GM19328 (cell line): ENCODE measurements at regions not wholly inside any gene's neighbourhood (a gene's known extent, or its start where the extent isn't known, plus 50 kb on each side); places are given as distances from the start of the nearest gene placed in this dataset.

ENCODE experiments used
- ATAC-seq: cut with Tn5 transposase; IDR thresholded peaks from one replicate; pipeline ENCODE4 v1.9.1; 2021; ENCODE audit warnings: mild to moderate bottlenecking, moderate library complexity; ENCODE audit not compliant: unreplicated experiment

DNA sequence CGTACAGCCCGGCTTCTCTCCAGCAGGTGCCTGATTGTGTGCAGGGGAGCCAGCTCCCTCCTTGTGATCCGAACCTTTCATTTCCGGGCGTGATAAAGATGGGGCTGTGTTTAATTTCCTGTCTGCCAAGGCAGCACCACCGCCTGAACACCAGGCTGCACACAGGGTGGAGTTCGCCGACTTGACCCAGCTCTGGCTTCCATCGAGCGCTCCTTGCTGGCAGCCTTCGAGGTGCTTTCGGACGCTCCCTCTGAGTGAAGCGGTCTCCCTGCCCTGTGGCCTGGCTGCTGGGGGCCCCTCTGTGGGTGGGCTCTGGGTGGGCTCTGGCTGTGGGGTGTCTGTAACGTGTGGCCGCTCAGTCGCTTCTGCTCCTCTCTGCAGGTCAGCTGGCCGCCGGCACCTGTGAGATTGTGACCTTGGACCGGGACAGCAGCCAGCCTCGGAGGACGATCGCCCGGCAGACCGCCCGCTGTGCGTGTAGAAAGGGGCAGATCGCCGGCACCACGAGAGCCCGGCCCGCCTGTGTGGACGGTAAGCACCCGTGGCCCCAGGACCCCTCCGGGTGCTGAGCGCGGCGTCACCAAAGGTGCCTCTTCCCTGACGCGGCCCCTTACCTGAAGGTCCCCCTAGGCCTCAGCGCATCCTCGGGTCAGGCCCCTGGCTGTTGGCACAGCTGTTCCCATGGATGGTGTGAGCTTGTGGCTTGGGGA is 1181.3 kb downstream of the BRD1 start:
- no peak for ATAC-seq

DNA sequence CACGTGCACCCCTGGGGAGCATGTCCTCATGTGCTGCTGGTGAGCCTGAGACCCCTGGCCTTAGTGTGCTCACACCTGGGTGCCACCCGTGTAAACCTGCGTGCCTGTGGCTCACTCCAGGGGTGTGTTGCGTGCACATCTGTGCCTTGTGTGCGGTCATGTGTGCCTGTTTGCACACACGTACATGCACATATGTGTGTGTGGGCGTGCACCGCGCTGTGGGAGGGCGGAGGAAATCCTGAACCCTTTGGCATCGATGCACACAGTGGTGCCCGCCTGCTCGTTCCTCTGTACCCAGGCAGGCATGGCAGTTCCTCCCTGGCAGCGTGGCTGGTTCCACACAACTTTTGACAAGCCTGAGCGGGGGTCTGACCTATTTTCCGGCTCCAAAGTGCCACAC is 1181.9 kb downstream of the BRD1 start:
- ATAC-seq, result no peak

GRCh38 chr22:48644997-48645396 is 1182.7 kb downstream of the BRD1 start:
- ATAC-seq, result no peak

- ATAC-seq, result no peak
These were observed 1183.6 kb downstream of the BRD1 start for GRCh38 chr22:48644108-48644507.

DNA sequence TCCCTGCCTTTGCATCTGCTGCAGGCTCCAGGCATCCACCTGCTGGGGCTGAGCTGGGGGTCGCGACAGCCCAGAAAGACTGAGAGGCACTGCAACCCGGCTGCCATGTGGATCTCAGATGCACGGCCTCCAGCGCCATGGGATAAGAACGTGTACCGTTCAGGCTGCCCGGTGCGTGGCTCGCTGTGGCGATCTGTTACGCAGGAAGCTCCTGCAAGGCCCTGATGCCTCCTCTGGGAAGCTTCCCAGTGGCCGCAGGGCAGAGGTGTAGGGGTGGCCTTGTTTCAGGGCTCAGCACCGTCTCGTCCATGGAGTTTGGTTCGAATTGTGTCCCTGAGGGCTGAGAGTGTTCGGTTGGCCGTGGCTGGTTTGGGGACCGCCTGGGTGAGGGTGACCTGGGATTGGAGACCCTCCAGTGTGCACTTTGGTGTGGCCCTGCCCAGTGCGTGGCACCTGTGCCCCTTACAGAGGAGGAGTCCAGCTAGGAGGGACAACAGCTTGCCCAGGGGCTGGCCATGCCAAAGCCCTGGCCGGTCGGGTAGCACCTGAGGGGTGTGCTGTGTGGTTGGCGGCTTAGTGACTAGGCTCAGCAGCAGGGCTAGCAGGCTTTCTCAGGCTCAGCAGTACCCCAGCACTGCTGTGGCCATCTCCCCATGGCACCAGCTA is 1184.5 kb downstream of the BRD1 start:
- ATAC-seq, result no peak

DNA sequence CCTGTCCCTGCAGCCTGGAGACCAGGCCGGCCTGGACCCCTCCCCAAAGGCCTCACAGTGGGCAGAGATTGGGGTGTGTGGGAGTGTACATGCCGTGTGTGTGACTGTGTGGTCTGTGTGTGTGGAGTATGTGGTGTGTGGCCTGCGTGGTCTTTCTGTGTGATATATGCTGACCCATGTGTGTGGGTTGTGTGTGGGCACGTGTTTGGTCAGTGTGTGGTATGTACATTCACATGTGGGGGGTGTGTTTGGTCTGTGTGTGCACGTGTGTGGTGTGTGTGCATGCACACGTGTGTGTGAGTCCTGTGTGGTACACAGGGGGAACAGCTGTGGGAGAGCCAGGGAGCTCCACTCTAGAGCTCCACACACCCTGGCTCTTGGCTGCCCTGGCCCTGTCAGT is 1185.1 kb downstream of the BRD1 start:
- no peak for ATAC-seq

DNA sequence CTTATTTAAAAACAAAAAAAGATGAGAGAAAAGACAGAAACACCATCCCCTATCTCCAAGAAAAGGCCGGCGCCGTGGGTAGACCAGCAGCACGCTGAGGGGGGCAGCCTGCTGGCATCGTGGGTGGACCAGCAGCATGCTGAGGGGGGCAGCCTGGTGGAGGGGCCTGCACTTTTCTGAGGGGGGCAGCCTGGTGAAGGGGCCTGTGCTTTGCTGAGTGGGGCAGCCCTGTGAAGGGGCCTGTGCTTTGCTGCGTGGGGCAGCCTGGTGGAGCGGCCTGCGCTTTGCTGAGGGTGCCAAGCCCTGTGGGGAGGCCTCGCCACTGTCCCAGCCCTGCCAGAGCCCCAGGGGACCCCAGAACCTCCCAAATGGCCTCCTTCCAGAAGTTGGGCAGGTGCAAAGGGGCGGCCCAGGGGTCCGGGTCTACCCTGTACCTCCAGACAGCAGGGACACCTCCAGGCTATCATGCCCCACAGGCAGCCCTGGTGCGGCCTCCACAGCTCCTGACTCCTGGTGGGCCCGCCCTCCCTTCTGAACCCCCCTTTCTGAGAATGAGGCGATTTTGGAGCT is 1185.7 kb downstream of the BRD1 start:
- ATAC-seq, result no peak

GRCh38 chr22:48640890-48641841 is 1186.5 kb downstream of the BRD1 start:
- ATAC-seq, result no peak

- no peak for ATAC-seq
These were observed 1187.6 kb downstream of the BRD1 start for GRCh38 chr22:48639896-48640748.

DNA sequence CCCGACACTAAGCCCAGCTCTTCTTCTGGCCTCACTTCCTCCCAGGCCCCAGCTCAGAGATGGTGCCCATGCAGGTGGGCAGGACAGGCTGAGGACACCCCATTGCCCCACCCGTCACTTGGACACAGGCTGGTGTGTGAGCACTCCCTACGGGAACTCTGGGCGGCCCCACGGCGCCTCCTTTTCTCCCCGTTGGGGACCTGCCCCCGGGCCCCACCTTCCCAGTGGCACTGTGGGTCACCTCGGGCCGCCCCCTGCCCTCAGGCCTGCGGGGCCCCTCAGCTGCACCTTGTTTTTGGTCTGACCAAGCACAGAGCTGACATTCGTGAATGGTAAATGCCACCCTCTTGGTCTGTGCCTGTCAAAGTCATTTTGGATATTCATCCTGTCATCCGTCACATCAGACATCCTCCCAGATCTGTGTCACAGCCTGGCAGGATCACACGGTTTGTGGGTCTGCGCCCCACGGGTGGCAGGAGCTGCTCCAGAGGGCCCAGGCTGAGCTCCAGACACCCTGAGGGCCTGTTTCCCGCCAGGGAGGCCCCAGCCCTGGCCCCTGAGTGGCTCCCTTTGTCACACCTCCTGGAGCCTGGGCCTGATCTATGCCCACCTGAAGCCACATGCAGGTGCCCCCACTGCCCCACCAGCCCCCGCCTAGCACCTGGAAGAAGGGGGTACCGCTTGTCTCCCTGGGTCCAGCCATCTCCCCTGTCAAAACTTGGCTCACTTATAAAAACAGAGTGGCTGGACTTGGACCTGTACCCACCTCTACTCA is 1188.5 kb downstream of the BRD1 start:
- no peak for ATAC-seq

- no peak for ATAC-seq
These were observed 1190.4 kb downstream of the BRD1 start for GRCh38 chr22:48637231-48637630.

DNA sequence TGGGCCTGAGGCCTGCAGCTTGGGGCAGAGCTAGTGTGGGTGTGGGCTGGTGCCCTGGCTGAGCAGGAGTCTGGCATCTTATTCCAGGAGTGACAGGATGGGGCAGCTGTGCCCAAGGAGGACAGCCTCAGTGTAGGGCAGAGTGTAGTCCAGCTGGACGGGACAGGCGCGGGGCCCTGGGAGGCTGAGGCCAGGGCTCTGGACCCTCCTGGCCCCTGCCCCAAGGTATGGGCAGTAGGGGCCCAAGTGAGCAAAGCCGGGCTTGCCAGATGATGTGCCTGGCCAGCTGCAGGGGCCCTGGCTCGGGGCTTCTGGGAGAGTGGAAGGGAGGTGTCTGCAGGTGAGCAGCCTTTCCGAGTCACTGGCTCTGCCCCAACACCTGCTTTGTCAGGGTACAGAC is 1190.9 kb downstream of the BRD1 start:
- ATAC-seq, result no peak

DNA sequence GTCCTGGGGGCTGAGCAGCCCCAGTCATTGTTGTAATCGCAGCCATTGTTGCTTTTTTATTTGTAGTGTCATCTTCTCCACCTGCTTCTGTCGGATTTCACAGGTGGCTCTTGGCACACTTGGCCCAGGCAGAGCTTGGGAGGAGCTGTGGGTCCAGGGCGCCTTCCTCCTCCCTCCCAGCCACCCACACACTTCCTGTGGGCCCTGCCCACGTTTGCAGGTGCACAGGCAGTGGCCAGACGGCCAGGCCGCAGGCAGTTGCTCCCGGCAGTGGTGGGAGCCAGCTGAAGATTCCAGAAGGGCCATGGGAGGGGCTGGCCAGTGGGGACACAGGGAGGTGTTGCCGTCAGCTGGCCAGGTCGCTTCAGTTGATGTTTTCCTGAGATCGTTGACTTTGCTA is 1191.9 kb downstream of the BRD1 start:
- ATAC-seq, result no peak

GRCh38 chr22:48635031-48635430 is 1192.6 kb downstream of the BRD1 start:
- no peak for ATAC-seq

DNA sequence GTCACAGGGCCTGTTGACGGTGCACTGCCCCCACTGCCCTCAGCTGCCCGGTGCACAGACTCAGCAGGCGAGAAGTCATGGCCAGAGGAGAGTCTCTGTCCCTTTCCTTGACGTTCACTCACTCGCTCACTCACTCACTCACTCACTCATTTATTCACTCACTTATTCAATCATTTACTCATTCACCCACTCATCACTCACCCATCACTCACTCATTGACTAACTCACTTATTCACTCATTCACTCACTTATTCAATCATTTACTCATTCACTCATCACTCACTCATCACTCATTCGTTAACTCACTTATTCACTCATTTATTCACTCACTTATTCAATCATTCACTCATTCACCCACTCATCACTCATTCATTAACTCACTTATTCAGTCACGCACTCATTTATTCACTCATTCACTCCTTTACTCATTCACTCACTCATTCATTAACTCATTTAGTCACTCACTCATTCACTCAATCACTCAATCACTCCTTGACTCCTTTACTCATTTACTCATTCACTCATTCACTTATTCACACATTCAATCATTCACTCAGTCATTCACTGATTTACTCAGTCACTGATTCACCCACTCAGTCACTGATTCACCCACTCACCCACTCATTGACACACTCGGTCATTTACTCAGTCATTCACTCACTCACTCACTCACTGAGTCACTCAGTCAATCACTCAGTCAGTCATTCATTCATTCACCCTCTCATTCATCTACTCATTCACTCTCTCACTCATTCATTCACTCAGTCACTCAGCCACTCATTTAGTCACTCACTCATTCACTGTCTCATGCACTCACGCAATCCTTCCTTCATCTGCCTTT is 1193.5 kb downstream of the BRD1 start:
- ATAC-seq, result no peak

- no peak for ATAC-seq
These were observed 1194.9 kb downstream of the BRD1 start for GRCh38 chr22:48632646-48633246.

DNA sequence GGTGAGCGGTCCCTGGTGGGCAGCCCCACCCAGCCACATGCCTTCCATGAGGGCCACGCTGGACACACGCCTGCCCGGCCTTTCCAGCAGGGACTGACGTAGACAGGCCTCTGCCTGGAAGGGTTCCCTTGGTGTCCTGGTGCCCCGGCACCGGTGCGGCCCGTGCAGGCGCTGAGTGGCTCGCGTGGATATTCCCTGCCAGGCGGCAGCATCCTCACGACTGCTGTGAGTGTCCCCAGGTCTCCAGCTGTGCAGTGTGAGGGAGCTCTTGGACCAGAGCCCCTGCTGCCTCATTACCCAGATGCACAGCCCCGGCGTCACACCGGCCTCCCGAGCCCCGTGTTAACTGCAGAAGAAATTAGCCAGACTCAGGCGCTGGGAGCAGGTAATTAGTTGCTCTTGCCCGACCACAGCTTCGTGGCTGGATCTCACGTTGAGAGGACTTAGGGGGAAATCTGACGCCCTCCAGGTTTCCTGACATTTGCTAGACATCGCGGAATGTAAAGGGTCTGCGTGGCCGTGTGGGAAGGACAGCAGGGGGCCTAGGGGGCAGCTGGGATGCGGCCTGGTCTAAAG is 1196.3 kb downstream of the BRD1 start:
- ATAC-seq, result no peak

DNA sequence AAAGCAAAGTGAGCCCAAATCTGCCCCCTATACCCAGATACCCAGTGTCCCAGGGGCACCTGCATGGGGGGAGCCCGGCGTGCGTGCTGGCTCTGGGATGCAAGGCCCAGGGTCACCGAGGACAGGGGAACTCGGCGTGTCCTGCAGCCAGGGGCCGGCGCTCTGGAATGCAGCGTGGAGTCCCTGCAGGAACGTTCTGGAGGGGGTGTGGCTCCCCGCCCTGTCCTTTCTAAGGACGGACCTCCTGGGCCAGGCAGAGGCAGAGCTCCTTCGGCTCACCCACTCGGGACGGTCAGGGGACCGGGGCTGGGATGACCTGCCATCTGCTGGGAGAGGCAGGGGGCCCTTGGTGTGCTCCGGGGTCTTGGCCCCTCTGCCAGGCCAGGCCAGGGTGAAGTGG is 1196.8 kb downstream of the BRD1 start:
- no peak for ATAC-seq
